ENCODE measurements at regions not wholly inside any gene's neighbourhood (a gene's known extent, or its start where the extent isn't known, plus 50 kb on each side); places are given as distances from the start of the nearest gene placed in this dataset.

GRCh38 chr5:152329761-152330283 is 75.3 kb downstream of the NMUR2 start:
- TF ChIP-seq ATF3 (IDR thresholded peaks at IDR 0.05) (no peak), JUND (IDR thresholded peaks at IDR 0.05) (no peak)

All from liver (tissue), 2 donors.